SK-N-SH treated with all-trans-retinoic acid at 6 μM for 48 hours (cell line): ENCODE measurements at regions not wholly inside any gene's neighbourhood (a gene's known extent, or its start where the extent isn't known, plus 50 kb on each side); places are given as distances from the start of the nearest gene placed in this dataset.

Experiments used
- ATAC-seq: fragments of 200-7000 bp; cut with Tn5 transposase; 3 replicates; pipeline ENCODE4 v1.9.1; 2020; ENCODE audit warnings: mild to moderate bottlenecking, moderate library complexity
- ARNTL ChIP-seq: fragments of 450-650 bp; formaldehyde crosslinking; IDR thresholded peaks from 2 replicates; pipeline ENCODE4 v1.5.0; 2020; ENCODE audit warnings: low read depth, mild to moderate bottlenecking, moderate library complexity, borderline replicate concordance
- CREB5 ChIP-seq: fragments of 250-450 bp; sonication (Bioruptor Pico); IDR thresholded peaks from 2 replicates; pipeline ENCODE4 v1.5.1; 2020; ENCODE audit warnings: low read depth, mild to moderate bottlenecking, moderate library complexity
- CSDC2 ChIP-seq: fragments of 250-450 bp; sonication (Bioruptor Pico); IDR thresholded peaks from 2 replicates; pipeline ENCODE4 v1.5.0; 2020; ENCODE audit warnings: mild to moderate bottlenecking, moderate library complexity
- CSRNP3 ChIP-seq: fragments of 250-450 bp; sonication (Bioruptor Pico); IDR thresholded peaks from 2 replicates; pipeline ENCODE4 v1.5.1; 2021; ENCODE audit warnings: mild to moderate bottlenecking, moderate library complexity
- ESRRG ChIP-seq: fragments of 250-450 bp; sonication (Bioruptor Pico); IDR thresholded peaks from 2 replicates; pipeline ENCODE4 v1.6.1; 2021; ENCODE audit warnings: mild to moderate bottlenecking
- GLIS3 ChIP-seq: fragments of 250-450 bp; sonication (Bioruptor Pico); IDR thresholded peaks from 2 replicates; pipeline ENCODE4 v1.5.0; 2020; ENCODE audit warnings: mild to moderate bottlenecking, moderate library complexity
- OSR1 ChIP-seq: fragments of 250-450 bp; sonication (Bioruptor Pico); IDR thresholded peaks from 2 replicates; pipeline ENCODE4 v1.8.0; 2022; ENCODE audit warnings: moderate library complexity, mild to moderate bottlenecking, inconsistent platforms
- PATZ1 ChIP-seq: fragments of 250-450 bp; sonication (Bioruptor Pico); IDR thresholded peaks from 2 replicates; pipeline ENCODE4 v1.8.0; 2020; ENCODE audit warnings: mild to moderate bottlenecking, moderate library complexity, borderline replicate concordance
- POU6F1 ChIP-seq: fragments of 250-450 bp; sonication (Bioruptor Pico); IDR thresholded peaks from 2 replicates; pipeline ENCODE4 v1.8.0; 2021; ENCODE audit warnings: low read depth, mild to moderate bottlenecking, moderate library complexity, borderline replicate concordance
- PPARA ChIP-seq: fragments of 250-450 bp; sonication (Bioruptor Pico); IDR thresholded peaks from 2 replicates; pipeline ENCODE4 v1.5.0; 2020; ENCODE audit warnings: mild to moderate bottlenecking, borderline replicate concordance
- RARB ChIP-seq: fragments of 250-450 bp; sonication (Bioruptor Pico); IDR thresholded peaks from 2 replicates; pipeline ENCODE4 v1.8.0; 2021; ENCODE audit warnings: mild to moderate bottlenecking, moderate library complexity
- SNAI2 ChIP-seq: fragments of 250-450 bp; sonication (Bioruptor Pico); IDR thresholded peaks from 2 replicates; pipeline ENCODE4 v1.5.0; 2020; ENCODE audit warnings: mild to moderate bottlenecking, moderate library complexity
- TCF4 ChIP-seq: fragments of 250-450 bp; sonication (Bioruptor Pico); IDR thresholded peaks from 2 replicates; pipeline ENCODE4 v1.8.0; 2021; ENCODE audit warnings: mild to moderate bottlenecking, moderate library complexity, borderline replicate concordance
- TOX ChIP-seq: fragments of 250-450 bp; sonication (Bioruptor Pico); IDR thresholded peaks from 2 replicates; pipeline ENCODE4 v1.8.0; 2021; ENCODE audit warnings: mild to moderate bottlenecking, moderate library complexity, borderline replicate concordance
- TSHZ2 ChIP-seq: fragments of 250-450 bp; sonication (Bioruptor Pico); IDR thresholded peaks from 2 replicates; pipeline ENCODE4 v1.5.0; 2020; ENCODE audit warnings: mild to moderate bottlenecking, moderate library complexity
- ZC3H10 ChIP-seq: fragments of 250-450 bp; sonication (Bioruptor Pico); IDR thresholded peaks from 2 replicates; pipeline ENCODE4 v1.5.1; 2021; ENCODE audit warnings: mild to moderate bottlenecking, moderate library complexity
- ZFP3 ChIP-seq: fragments of 250-450 bp; sonication (Bioruptor Pico); IDR thresholded peaks from 2 replicates; pipeline ENCODE4 v1.5.0; 2020; ENCODE audit warnings: mild to moderate bottlenecking, moderate library complexity
- ZFP30 ChIP-seq: fragments of 450-650 bp; formaldehyde crosslinking; IDR thresholded peaks from 2 replicates; pipeline ENCODE4 v1.5.0; 2022; ENCODE audit warnings: mild to moderate bottlenecking, moderate library complexity
- ZNF565 ChIP-seq: fragments of 450-650 bp; formaldehyde crosslinking; conservative IDR thresholded peaks from 2 replicates; pipeline ENCODE4 v1.5.0; 2020; ENCODE audit warnings: low read depth, mild to moderate bottlenecking, moderate library complexity
- ZNF70 ChIP-seq: fragments of 450-650 bp; formaldehyde crosslinking; IDR thresholded peaks from 2 replicates; pipeline ENCODE4 v1.5.0; 2020; ENCODE audit warnings: mild to moderate bottlenecking, moderate library complexity
- ZNF8 ChIP-seq: fragments of 450-650 bp; formaldehyde crosslinking; IDR thresholded peaks from 2 replicates; pipeline ENCODE4 v1.5.0; 2020; ENCODE audit warnings: mild to moderate bottlenecking, moderate library complexity

GRCh38 chr3:193928354-193929209 is 207.4 kb upstream of the HES1 start:
- TF ChIP-seq PPARA (CRISPR knock-in tag) (no peak), CREB5 (no peak), ZNF8 (CRISPR knock-in tag) (no peak), RARB (CRISPR knock-in tag) (no peak), POU6F1 (CRISPR knock-in tag) (no peak), PATZ1 (no peak), TCF4 (CRISPR knock-in tag) (no peak), ZFP3 (CRISPR knock-in tag) (no peak), ZFP30 (no peak), OSR1 (CRISPR knock-in tag) (no peak), ESRRG (CRISPR knock-in tag) (no peak), ZC3H10 (CRISPR knock-in tag) (no peak), TOX (CRISPR knock-in tag) (no peak), ZNF565 (CRISPR knock-in tag) (no peak), SNAI2 (CRISPR knock-in tag) (no peak), GLIS3 (CRISPR knock-in tag) (no peak), TSHZ2 (CRISPR knock-in tag) (no peak), ZNF70 (no peak), CSDC2 (CRISPR knock-in tag) (no peak), ARNTL (CRISPR knock-in tag) (no peak)
- ATAC-seq: no peak

- ATAC-seq: no peak
- TF ChIP-seq OSR1 (CRISPR knock-in tag) (no peak), ZNF565 (CRISPR knock-in tag) (no peak), TCF4 (CRISPR knock-in tag) (no peak), RARB (CRISPR knock-in tag) (no peak), TSHZ2 (CRISPR knock-in tag) (no peak), POU6F1 (CRISPR knock-in tag) (no peak), ESRRG (CRISPR knock-in tag) (no peak), ARNTL (CRISPR knock-in tag) (no peak), CSRNP3 (no peak)
These were observed 206.6 kb upstream of the HES1 start for GRCh38 chr3:193929373-193929772.
